Breast epithelium (tissue), 4 donors: ENCODE measurements at regions not wholly inside any gene's neighbourhood (a gene's known extent, or its start where the extent isn't known, plus 50 kb on each side); places are given as distances from the start of the nearest gene placed in this dataset.

Source experiments
- DNase-seq, 2 donors: peaks; one replicate each; pipeline ENCODE4 v3.0.0-alpha.2; 2019; ENCODE audit warnings: low spot score in 2 of 2
- H3K27ac ChIP-seq, 2 donors: fragments of 200-600 bp; sonication (generic) in 1 of 2; one replicate each; pipeline ENCODE4 v1.5.1; 2016 to 2019; ENCODE audit warnings: mild to moderate bottlenecking in 1 of 2
- H3K27me3 ChIP-seq, 2 donors: fragments of 200-600 bp; sonication (generic) in 1 of 2; one replicate each; pipeline versions ENCODE4 v1.5.1 to v1.6.0; 2017 to 2019; ENCODE audit warnings: control low read depth in 1 of 2, mild to moderate bottlenecking in 1 of 2
- H3K36me3 ChIP-seq: fragments of 200-600 bp; one replicate; pipeline ENCODE4 v1.5.1; 2019
- H3K4me1 ChIP-seq, 2 donors: fragments of 200-600 bp; sonication (generic); one replicate each; pipeline ENCODE4 v1.5.1; 2016 to 2019; ENCODE audit warnings: control low read depth in 1 of 2
- H3K4me3 ChIP-seq, 3 donors: fragments of 200-600 bp; sonication (generic); 1 replicate in 2 of 3; 2 replicates in 1 of 3; pipeline ENCODE4 v1.5.1; 2016 to 2019; ENCODE audit warnings: mild to moderate bottlenecking in 3 of 3, moderate library complexity in 2 of 3
- H3K9me3 ChIP-seq, 2 donors: fragments of 200-600 bp; sonication (generic) in 1 of 2; one replicate each; pipeline ENCODE4 v1.5.1; 2016 to 2019; ENCODE audit warnings: control low read depth in 1 of 2
- POLR2A ChIP-seq: fragments of 450-650 bp; IDR thresholded peaks from one replicate; pipeline ENCODE4 v1.6.1; 2016; ENCODE audit warnings: antibody characterized with exemption, mild to moderate bottlenecking, moderate library complexity
- POLR2AphosphoS5 ChIP-seq, 3 donors: sonication (generic); formaldehyde crosslinking; IDR thresholded peaks; one replicate each; pipeline ENCODE4 v1.6.1; 2017; ENCODE audit warnings: antibody characterized with exemption in 3 of 3
- intact Hi-C: fragments of 100-400 bp; cut with DNase I; formaldehyde crosslinking; loops from one replicate; pipeline ENCODE4 v1.15.1; 2023; ENCODE audit warnings: low total_unique reads
- TF ChIP-seq, protein P1 (sequence below), 3 donors: fragments of 450-650 bp; IDR thresholded peaks; one replicate each; pipeline ENCODE4 v1.5.1; 2016 to 2017; ENCODE audit warnings: antibody characterized with exemption in 3 of 3, mild to moderate bottlenecking in 3 of 3, moderate library complexity in 3 of 3

DNA sequence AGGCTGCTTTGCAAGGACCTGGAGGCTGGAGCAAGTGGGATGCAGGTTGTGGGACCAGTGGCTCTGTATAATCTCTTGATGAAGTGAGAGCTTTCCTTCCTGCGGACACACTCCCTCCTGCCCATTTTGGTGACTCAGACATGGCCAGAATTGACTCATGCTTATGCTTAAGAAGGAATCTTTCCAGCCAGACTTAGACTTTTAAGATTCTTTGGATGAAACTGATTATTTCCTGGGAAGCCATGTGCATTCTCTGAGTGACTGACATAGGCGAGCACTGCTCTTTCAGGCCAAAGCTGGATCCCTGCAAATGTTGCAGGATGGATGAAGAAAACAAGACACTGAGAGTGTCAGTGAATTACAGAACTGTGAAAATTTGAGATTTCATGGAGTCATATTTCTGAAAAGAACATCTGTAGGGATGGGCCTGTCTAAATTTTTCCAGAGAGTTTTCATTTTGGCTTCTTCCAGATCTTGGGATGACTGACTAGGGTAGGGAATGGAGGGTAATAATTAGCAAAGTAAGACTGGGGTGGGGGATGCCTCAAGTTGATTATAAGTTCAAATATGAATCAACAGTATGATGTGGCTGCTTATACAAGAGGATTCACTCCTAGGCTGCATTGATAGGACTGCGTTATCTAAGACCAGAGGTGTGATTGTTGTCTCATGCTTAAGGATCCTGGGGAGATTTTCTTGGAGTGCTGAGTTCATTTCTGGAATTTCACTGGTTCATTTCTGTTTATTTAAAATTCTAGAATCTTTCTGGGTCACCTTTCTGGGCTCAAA lies 195.8 kb downstream of the HIPK3 start:
- no peaks in the 10 kb centered on the region for H3K27me3 ChIP-seq
- H3K9me3 ChIP-seq, result no peaks in the 10 kb centered on the region
- intact Hi-C loops, result no loop called here
- DNase-seq, result no peak
- H3K36me3 ChIP-seq, result no peaks in the 10 kb centered on the region
- TF ChIP-seq POLR2A, result no peak
- TF ChIP-seq POLR2AphosphoS5 (IDR thresholded peaks at IDR 0.05), result no peak
- TF ChIP-seq, protein P1, sequence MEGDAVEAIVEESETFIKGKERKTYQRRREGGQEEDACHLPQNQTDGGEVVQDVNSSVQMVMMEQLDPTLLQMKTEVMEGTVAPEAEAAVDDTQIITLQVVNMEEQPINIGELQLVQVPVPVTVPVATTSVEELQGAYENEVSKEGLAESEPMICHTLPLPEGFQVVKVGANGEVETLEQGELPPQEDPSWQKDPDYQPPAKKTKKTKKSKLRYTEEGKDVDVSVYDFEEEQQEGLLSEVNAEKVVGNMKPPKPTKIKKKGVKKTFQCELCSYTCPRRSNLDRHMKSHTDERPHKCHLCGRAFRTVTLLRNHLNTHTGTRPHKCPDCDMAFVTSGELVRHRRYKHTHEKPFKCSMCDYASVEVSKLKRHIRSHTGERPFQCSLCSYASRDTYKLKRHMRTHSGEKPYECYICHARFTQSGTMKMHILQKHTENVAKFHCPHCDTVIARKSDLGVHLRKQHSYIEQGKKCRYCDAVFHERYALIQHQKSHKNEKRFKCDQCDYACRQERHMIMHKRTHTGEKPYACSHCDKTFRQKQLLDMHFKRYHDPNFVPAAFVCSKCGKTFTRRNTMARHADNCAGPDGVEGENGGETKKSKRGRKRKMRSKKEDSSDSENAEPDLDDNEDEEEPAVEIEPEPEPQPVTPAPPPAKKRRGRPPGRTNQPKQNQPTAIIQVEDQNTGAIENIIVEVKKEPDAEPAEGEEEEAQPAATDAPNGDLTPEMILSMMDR (IDR thresholded peaks at IDR 0.05), result no peak
- H3K27ac ChIP-seq, result no peak overlapping the region
- no peak overlapping the region for H3K4me3 ChIP-seq
- no peaks in the 10 kb centered on the region for H3K4me1 ChIP-seq

DNA sequence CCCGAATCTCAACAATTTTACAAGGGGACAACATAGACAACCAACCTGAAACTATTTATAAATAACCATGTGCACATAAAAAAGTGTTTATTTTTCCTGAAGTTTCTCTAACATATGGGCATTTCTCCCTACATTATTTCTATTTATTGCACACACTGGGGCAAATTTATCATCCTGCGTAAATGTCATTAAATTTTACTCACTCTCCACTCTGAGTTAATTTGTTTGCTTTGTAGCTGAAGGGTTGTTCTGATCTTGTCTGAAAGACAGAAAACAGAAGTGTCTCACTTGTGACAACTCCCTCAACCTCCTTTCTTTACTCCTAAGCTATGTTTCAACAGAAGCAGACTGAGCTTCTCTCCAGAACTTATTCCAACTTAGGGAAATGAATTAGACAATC lies 194.2 kb downstream of the HIPK3 start:
- no peaks in the 10 kb centered on the region for H3K9me3 ChIP-seq
- H3K4me3 ChIP-seq, result no peak overlapping the region
- intact Hi-C loops, result no loop called here
- no peaks in the 10 kb centered on the region for H3K27me3 ChIP-seq
- no peak for DNase-seq
- TF ChIP-seq, protein P1 (IDR thresholded peaks at IDR 0.05), result no peak
- no peak for TF ChIP-seq POLR2A
- no peak for TF ChIP-seq POLR2AphosphoS5 (IDR thresholded peaks at IDR 0.05)
- no peaks in the 10 kb centered on the region for H3K4me1 ChIP-seq
- no peak overlapping the region for H3K27ac ChIP-seq
- H3K36me3 ChIP-seq, result no peaks in the 10 kb centered on the region

DNA sequence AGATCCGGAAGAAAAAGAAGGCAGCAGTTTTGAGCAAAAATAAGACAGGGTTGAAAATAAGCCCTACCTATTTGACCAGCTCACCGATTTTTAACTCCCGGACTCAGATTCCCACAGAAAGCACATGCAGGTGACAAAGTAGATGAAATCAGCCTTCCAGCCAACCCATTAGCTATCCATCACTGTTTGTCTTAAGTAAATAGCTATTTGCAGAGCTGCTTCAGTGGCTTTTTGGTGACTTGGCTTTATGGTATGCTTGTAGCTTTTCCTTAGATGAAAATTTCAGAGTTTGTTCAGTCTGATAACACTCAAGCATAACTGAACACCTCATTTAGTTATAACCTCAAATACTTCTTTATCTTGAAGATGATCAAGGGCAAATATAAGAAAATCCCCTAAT lies 192.6 kb downstream of the HIPK3 start:
- no peaks in the 10 kb centered on the region for H3K9me3 ChIP-seq
- no peak overlapping the region for H3K27ac ChIP-seq
- H3K4me3 ChIP-seq, result no peak overlapping the region
- no peak for DNase-seq
- TF ChIP-seq, protein P1 (IDR thresholded peaks at IDR 0.05), result no peak
- TF ChIP-seq POLR2A, result no peak
- TF ChIP-seq POLR2AphosphoS5 (IDR thresholded peaks at IDR 0.05), result no peak
- intact Hi-C loops, result loop anchor here (5.0 kb wide), 1 partner anchor 727 kb away; no protein-coding TSS in a partner anchor
- no peaks in the 10 kb centered on the region for H3K27me3 ChIP-seq
- no peaks in the 10 kb centered on the region for H3K4me1 ChIP-seq
- no peaks in the 10 kb centered on the region for H3K36me3 ChIP-seq

DNA sequence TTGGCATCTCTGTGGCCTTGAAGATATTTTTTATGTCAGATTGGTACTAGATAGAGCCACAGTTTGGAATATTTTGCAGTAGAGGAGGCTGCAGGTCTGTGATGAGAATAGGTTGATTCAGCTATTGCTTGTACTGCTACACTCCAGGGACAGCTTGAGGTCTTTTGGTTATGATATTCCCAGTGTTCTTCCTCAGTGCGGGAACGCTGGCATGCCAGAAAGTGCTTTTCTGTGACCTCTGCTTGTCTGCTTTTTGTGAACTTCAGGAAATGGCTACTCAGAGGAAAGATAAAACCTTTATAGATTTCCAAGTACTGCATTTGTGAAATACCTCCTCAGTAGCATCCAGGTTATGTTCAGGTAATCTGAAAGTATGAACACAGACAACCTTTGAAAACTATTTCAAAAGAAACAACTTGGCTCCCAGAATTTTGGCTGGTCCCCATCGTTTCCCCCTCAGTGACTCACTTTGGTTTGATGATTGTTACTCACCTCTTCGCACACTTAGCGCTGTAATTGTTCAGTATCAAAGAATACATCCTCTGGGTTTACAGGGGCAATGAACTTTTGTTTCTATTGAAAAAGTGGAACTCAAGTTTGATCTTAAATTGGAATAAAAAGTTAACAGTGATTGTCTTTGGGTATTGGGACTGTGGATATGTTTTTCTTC lies 191.4 kb downstream of the HIPK3 start:
- H3K36me3 ChIP-seq, result no peaks in the 10 kb centered on the region
- H3K9me3 ChIP-seq, result no peaks in the 10 kb centered on the region
- DNase-seq, result no peak

More for the DNA sequence above, 191.4 kb downstream of the HIPK3 start:
- Histone ChIP-seq H3K4me1 (no peaks in the 10 kb centered on the region), H3K4me3 (no peak overlapping the region), H3K27ac (no peak overlapping the region), H3K27me3 (no peaks in the 10 kb centered on the region)
- intact Hi-C loops, result loop anchor here (5.0 kb wide), 1 partner anchor 726 kb away; no protein-coding TSS in a partner anchor
- TF ChIP-seq POLR2A (no peak), POLR2AphosphoS5 (IDR thresholded peaks at IDR 0.05) (no peak)
- TF ChIP-seq, protein P1 (IDR thresholded peaks at IDR 0.05), result no peak
